ENCODE measurements at regions not wholly inside any gene's neighbourhood (a gene's known extent, or its start where the extent isn't known, plus 50 kb on each side); places are given as distances from the start of the nearest gene placed in this dataset.

DNA sequence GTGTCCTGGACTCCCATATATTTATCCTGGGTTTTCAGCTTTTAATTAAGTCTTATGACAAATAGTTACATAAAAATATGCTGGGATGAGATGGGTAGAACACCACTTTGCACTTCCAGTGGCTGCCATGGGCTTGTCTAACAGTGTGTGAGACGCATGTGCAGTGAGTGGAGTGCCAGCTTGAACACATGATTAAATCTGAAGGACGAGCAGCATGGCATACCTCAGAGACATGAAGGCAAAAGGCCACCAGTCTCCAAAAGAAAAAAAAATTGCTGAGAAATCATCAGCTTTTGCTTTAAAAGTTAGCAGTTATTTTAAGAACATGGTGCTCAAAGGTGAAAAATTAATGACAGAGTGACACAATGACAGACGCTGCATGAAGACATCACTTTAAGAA, 139.0 kb upstream of the ADCY1 start:
- TF ChIP-seq TCF12 (IDR thresholded peaks at IDR 0.05; ENCODE audit: low read depth): no peak
- no peak for TF ChIP-seq ZBTB7A (IDR thresholded peaks at IDR 0.05; ENCODE audit: low read depth)
- no peak for TF ChIP-seq FOXM1 (IDR thresholded peaks at IDR 0.05; ENCODE audit: borderline replicate concordance, low read depth)
- TF ChIP-seq, protein P1, sequence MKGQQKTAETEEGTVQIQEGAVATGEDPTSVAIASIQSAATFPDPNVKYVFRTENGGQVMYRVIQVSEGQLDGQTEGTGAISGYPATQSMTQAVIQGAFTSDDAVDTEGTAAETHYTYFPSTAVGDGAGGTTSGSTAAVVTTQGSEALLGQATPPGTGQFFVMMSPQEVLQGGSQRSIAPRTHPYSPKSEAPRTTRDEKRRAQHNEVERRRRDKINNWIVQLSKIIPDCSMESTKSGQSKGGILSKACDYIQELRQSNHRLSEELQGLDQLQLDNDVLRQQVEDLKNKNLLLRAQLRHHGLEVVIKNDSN (IDR thresholded peaks at IDR 0.05): no peak
- no peak for TF ChIP-seq RAD21 (IDR thresholded peaks at IDR 0.05; ENCODE audit: low read depth)
- TF ChIP-seq TAF1 (IDR thresholded peaks at IDR 0.05; ENCODE audit: low read depth): no peak
- TF ChIP-seq EGR1 (IDR thresholded peaks at IDR 0.05): no peak
- TF ChIP-seq YY1 (IDR thresholded peaks at IDR 0.05; ENCODE audit: low read depth): no peak
- TF ChIP-seq NFIC (IDR thresholded peaks at IDR 0.05): no peak

DNA sequence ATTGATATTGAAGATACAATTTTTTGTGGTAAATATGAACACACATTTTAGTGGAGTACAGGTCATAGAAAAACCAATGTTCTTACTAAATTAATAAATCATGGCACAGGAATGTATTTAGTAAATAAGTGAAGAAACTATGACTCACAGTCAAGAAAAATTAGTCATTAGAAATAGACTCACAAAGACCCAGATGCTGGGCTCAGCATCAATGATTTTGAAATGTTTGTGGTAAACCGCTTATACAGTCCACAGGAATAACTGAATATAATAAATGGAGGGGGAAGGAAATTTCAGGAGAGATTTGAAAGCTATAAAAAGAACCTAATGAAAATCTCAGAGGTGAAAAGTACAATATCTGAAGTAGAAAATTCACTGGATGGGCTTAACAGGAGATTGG, 138.3 kb upstream of the ADCY1 start:
- TF ChIP-seq CEBPB (IDR thresholded peaks at IDR 0.05): no peak
- no peak for TF ChIP-seq NFIC (IDR thresholded peaks at IDR 0.05)
- no peak for TF ChIP-seq TEAD4 (IDR thresholded peaks at IDR 0.05)
- TF ChIP-seq, protein P1 (IDR thresholded peaks at IDR 0.05): no peak
- TF ChIP-seq TCF12 (IDR thresholded peaks at IDR 0.05; ENCODE audit: low read depth): no peak
- no peak for TF ChIP-seq TAF1 (IDR thresholded peaks at IDR 0.05; ENCODE audit: low read depth)
- TF ChIP-seq EGR1 (IDR thresholded peaks at IDR 0.05): no peak
- no peak for TF ChIP-seq YY1 (IDR thresholded peaks at IDR 0.05; ENCODE audit: low read depth)
- no peak for TF ChIP-seq CREB1 (IDR thresholded peaks at IDR 0.05; ENCODE audit: low read depth)
- no peak for TF ChIP-seq EP300 (IDR thresholded peaks at IDR 0.05; ENCODE audit: borderline replicate concordance)
- no peak for TF ChIP-seq FOXM1 (IDR thresholded peaks at IDR 0.05; ENCODE audit: borderline replicate concordance, low read depth)
- TF ChIP-seq, protein P2, sequence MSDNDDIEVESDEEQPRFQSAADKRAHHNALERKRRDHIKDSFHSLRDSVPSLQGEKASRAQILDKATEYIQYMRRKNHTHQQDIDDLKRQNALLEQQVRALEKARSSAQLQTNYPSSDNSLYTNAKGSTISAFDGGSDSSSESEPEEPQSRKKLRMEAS (IDR thresholded peaks at IDR 0.05): no peak

DNA sequence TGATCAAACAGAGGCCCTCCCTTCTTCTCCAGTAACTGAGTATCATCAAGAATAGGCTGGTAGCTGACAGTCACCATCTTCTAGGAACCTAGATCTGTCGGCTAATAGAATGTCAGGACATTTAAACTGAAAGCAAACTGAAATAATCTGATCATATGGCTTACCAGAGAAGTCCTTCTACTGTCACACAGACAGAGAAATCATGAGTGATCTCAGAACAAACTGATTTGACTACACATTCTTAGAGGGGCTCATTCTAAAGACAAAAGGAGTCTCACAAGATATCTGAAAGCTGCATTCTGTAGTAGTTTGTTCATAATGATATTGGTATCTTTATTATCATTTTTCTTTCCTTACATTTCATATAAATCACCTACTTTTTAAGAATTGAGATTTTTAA, 130.9 kb upstream of the ADCY1 start:
- TF ChIP-seq EGR1 (IDR thresholded peaks at IDR 0.05) (no peak), EP300 (IDR thresholded peaks at IDR 0.05; ENCODE audit: borderline replicate concordance) (no peak), TAF1 (IDR thresholded peaks at IDR 0.05; ENCODE audit: low read depth) (no peak), TEAD4 (IDR thresholded peaks at IDR 0.05) (no peak)
- TF ChIP-seq, protein P1 (IDR thresholded peaks at IDR 0.05): no peak
- TF ChIP-seq, protein P2 (IDR thresholded peaks at IDR 0.05): no peak
- TF ChIP-seq, protein P3, sequence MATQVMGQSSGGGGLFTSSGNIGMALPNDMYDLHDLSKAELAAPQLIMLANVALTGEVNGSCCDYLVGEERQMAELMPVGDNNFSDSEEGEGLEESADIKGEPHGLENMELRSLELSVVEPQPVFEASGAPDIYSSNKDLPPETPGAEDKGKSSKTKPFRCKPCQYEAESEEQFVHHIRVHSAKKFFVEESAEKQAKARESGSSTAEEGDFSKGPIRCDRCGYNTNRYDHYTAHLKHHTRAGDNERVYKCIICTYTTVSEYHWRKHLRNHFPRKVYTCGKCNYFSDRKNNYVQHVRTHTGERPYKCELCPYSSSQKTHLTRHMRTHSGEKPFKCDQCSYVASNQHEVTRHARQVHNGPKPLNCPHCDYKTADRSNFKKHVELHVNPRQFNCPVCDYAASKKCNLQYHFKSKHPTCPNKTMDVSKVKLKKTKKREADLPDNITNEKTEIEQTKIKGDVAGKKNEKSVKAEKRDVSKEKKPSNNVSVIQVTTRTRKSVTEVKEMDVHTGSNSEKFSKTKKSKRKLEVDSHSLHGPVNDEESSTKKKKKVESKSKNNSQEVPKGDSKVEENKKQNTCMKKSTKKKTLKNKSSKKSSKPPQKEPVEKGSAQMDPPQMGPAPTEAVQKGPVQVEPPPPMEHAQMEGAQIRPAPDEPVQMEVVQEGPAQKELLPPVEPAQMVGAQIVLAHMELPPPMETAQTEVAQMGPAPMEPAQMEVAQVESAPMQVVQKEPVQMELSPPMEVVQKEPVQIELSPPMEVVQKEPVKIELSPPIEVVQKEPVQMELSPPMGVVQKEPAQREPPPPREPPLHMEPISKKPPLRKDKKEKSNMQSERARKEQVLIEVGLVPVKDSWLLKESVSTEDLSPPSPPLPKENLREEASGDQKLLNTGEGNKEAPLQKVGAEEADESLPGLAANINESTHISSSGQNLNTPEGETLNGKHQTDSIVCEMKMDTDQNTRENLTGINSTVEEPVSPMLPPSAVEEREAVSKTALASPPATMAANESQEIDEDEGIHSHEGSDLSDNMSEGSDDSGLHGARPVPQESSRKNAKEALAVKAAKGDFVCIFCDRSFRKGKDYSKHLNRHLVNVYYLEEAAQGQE (IDR thresholded peaks at IDR 0.05; ENCODE audit: low read depth): no peak

DNA sequence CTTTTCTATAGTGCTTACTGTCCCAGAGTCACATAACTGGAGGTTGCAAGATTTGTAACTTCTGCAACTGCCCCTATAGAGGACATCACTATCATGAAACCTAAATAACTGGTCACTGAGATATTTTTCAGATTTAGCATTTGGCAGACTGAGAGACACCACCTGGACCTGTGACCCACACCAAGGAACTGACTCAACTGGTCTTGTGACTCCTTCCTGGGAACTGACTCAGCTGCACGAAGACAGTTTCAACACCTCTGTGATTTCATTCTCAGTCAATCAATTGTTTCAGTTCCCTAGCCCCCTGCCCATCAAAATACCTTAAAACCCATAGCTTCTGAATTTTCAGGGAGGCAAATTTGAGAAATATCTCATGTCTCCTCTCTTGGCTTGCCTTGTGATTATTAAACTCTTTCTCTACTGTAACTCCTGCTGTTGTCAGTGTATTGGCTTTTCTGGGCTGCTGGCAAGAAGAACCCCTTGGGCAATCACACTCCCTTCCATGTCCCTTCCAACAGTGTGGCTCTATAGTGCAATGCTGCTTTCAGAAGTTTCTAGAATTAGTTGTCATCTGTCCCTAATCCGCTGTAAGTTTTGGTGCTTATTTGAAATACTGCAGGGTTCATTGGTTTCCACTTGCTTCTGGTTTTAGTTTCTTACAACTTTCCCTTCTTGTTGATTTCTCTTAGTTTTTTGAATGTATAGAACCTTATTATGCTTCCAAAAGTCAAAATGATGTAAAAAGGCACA, 127.8 kb upstream of the ADCY1 start:
- no peak for TF ChIP-seq NFIC (IDR thresholded peaks at IDR 0.05)

DNA sequence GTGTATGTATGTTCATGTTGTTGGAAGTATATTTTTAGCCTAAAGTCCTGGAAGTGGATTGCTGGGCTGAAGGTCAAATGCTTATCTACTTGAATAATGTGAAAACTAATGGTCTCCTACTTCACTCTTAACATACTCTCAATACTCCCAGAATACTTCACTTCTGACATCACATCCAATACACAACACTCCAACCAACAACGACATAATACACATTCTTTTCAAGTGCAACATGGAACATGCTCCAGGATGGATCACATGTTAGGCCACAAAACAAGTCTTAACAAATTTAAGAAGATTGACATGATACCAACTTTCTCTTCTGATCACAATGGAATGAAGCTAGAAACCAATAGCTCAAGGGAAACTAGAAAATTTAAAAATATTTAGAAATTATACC, 126.9 kb upstream of the ADCY1 start:
- TF ChIP-seq, protein P2 (IDR thresholded peaks at IDR 0.05): no peak
- TF ChIP-seq RAD21 (IDR thresholded peaks at IDR 0.05; ENCODE audit: low read depth) (no peak), TAF1 (IDR thresholded peaks at IDR 0.05; ENCODE audit: low read depth) (no peak), CEBPB (IDR thresholded peaks at IDR 0.05) (no peak), TEAD4 (IDR thresholded peaks at IDR 0.05) (no peak), ZBTB7A (IDR thresholded peaks at IDR 0.05; ENCODE audit: low read depth) (no peak), EGR1 (IDR thresholded peaks at IDR 0.05) (no peak), NFIC (IDR thresholded peaks at IDR 0.05) (no peak), EP300 (IDR thresholded peaks at IDR 0.05; ENCODE audit: borderline replicate concordance) (no peak), CREB1 (IDR thresholded peaks at IDR 0.05; ENCODE audit: low read depth) (no peak), FOXM1 (IDR thresholded peaks at IDR 0.05; ENCODE audit: borderline replicate concordance, low read depth) (no peak), TCF12 (IDR thresholded peaks at IDR 0.05; ENCODE audit: low read depth) (no peak)
- TF ChIP-seq, protein P3 (IDR thresholded peaks at IDR 0.05; ENCODE audit: low read depth): no peak

Data from Ishikawa (cell line).